ENCODE measurements at regions not wholly inside any gene's neighbourhood (a gene's known extent, or its start where the extent isn't known, plus 50 kb on each side); places are given as distances from the start of the nearest gene placed in this dataset.

GRCh38 chr1:59004755-59005154, 220.9 kb upstream of the JUN start:
- TF ChIP-seq USF2 (IDR thresholded peaks at IDR 0.05; ENCODE audit: low read length), result no peak
- no peak for TF ChIP-seq NRF1 (IDR thresholded peaks at IDR 0.05; ENCODE audit: low read depth, low read length)
- no peak for TF ChIP-seq CTCF (IDR thresholded peaks at IDR 0.05; ENCODE audit: control extremely low read depth in 1 of 3, insufficient read depth in 1 of 3, low read depth in 1 of 3, low read length in 3 of 3)
- TF ChIP-seq GTF2F1 (IDR thresholded peaks at IDR 0.05; ENCODE audit: borderline replicate concordance, low read depth, low read length), result no peak
- TF ChIP-seq CHD2 (IDR thresholded peaks at IDR 0.05; ENCODE audit: low read length), result no peak

Data from H1 (cell line).